GM12878 (cell line): ENCODE measurements at regions not wholly inside any gene's neighbourhood (a gene's known extent, or its start where the extent isn't known, plus 50 kb on each side); places are given as distances from the start of the nearest gene placed in this dataset.
"Not testable (repeated sequence)": the region's sequence is repeated elsewhere in the genome, so short reads cannot be mapped to it uniquely, and the experiment has no call there.

Experiments used
- ATAC-seq: fragments of 200-7000 bp; cut with Tn5 transposase; 3 replicates; pipeline ENCODE4 v1.9.1; 2020; ENCODE audit warnings: mild to moderate bottlenecking, moderate library complexity
- BruUV-seq: library from RNA; stranded (reverse); fragments of 400-500 nt; replicated peaks from 2 replicates; lab custom pipeline; 2021; lab: Mats Ljungman, UMichigan
- CTCF ChIA-PET: fragments of 300-600 bp; sonication (Branson Sonifier 250); formaldehyde crosslinking; extraction: SDS; loops from one replicate; lab custom pipeline; 2021; ENCODE audit warnings: inconsistent platforms; lab: Yijun Ruan, JAX
- POLR2A ChIA-PET: fragments of 350-600 bp; formaldehyde crosslinking; extraction: SDS; loops from one replicate; lab custom pipeline; 2021; ENCODE audit warnings: inconsistent platforms; lab: Charles Lee
- RAD21 ChIA-PET: fragments of 300-600 bp; sonication (Branson Sonifier 250); formaldehyde crosslinking; loops from one replicate; lab custom pipeline; 2023; ENCODE audit warnings: antibody characterized with exemption; ENCODE audit not compliant: unreplicated experiment; lab: Charles Lee
- SMC1A ChIA-PET: fragments of 300-600 bp; sonication (Branson Sonifier 250); formaldehyde crosslinking; loops from one replicate; lab custom pipeline; 2023; ENCODE audit not compliant: unreplicated experiment, uncharacterized antibody; lab: Charles Lee
- DNase-seq: peaks from one replicate; pipeline ENCODE4 v3.0.0-alpha.2; 2011; ENCODE audit warnings: low read depth, low spot score
- FAIRE-seq: peaks from 3 replicates; lab custom pipeline; 2011; peaks lifted over from hg19 to GRCh38; lab: Jason Lieb, UNC
- H2AFZ ChIP-seq: 2 replicates; pipeline ENCODE4 v1.6.0; 2011; ENCODE audit warnings: low read depth, low read length, control low read depth; ENCODE audit not compliant: control insufficient read depth
- H3K27ac ChIP-seq: 2 replicates; pipeline ENCODE4 v1.5.1; 2011; ENCODE audit warnings: control low read depth; ENCODE audit not compliant: control insufficient read depth, insufficient read depth
- H3K27me3 ChIP-seq, 2 experiments: replicated peaks in 1 of 2; 2 replicates each; pipeline versions ENCODE4 v1.6.0 to v1.6.1; 2011; ENCODE audit warnings: low read length in 1 of 2; ENCODE audit not compliant: control insufficient read depth in 2 of 2, insufficient read depth in 2 of 2
- H3K36me3 ChIP-seq, 2 experiments: 2 replicates each; pipeline ENCODE4 v1.5.1; 2011; ENCODE audit warnings: low read length in 1 of 2; ENCODE audit not compliant: control insufficient read depth in 2 of 2, insufficient read depth in 2 of 2
- H3K4me1 ChIP-seq: 2 replicates; pipeline ENCODE4 v1.6.1; 2011; ENCODE audit warnings: mild to moderate bottlenecking, low read length, moderate library complexity, mixed read lengths; ENCODE audit not compliant: control insufficient read depth, insufficient read depth
- H3K4me2 ChIP-seq: 2 replicates; pipeline ENCODE4 v1.6.0; 2011; ENCODE audit warnings: control low read depth; ENCODE audit not compliant: control insufficient read depth, insufficient read depth
- H3K4me3 ChIP-seq: fragments of 200-600 bp; sonication (generic); 2 replicates; pipeline ENCODE4 v1.5.1; 2016
- H3K79me2 ChIP-seq: 2 replicates; pipeline ENCODE4 v1.6.0; 2011; ENCODE audit warnings: low read length; ENCODE audit not compliant: control insufficient read depth, insufficient read depth
- H3K9ac ChIP-seq: 2 replicates; pipeline ENCODE4 v1.8.0; 2011; ENCODE audit warnings: low read length, control low read depth, mixed read lengths; ENCODE audit not compliant: control insufficient read depth, insufficient read depth
- H3K9me3 ChIP-seq: replicated peaks from 3 replicates; pipeline ENCODE4 v1.5.1; 2011; ENCODE audit warnings: mild to moderate bottlenecking, low read length; ENCODE audit not compliant: control insufficient read depth, insufficient read depth
- H4K20me1 ChIP-seq: 2 replicates; pipeline ENCODE4 v1.6.0; 2011; ENCODE audit not compliant: control insufficient read depth, insufficient read depth
- HDGF ChIP-seq: fragments of 450-650 bp; IDR thresholded peaks from 2 replicates; pipeline ENCODE4 v1.6.1; 2016; ENCODE audit warnings: antibody characterized with exemption
- IRF3 ChIP-seq: fragments of 450-650 bp; IDR thresholded peaks from 2 replicates; pipeline ENCODE4 v1.6.1; 2014; ENCODE audit warnings: mild to moderate bottlenecking
- KAT2A ChIP-seq: conservative IDR thresholded peaks from 2 replicates; pipeline ENCODE4 v1.6.1; 2011; ENCODE audit warnings: low read depth, low read length; ENCODE audit not compliant: control insufficient read depth
- MTA3 ChIP-seq: IDR thresholded peaks from 2 replicates; pipeline ENCODE4 v1.6.1; 2012; ENCODE audit warnings: low read length, inconsistent platforms, borderline replicate concordance
- NKRF ChIP-seq: fragments of 450-650 bp; conservative IDR thresholded peaks from 2 replicates; pipeline ENCODE4 v1.6.1; 2017; ENCODE audit warnings: mild to moderate bottlenecking, moderate library complexity
- RUNX3 ChIP-seq: IDR thresholded peaks from 2 replicates; pipeline ENCODE4 v1.6.1; 2012; ENCODE audit warnings: low read length, inconsistent platforms
- SMAD5 ChIP-seq: IDR thresholded peaks from 2 replicates; pipeline ENCODE4 v1.6.1; 2016; ENCODE audit warnings: antibody characterized with exemption, low read depth
- TARDBP ChIP-seq: IDR thresholded peaks from 2 replicates; pipeline ENCODE4 v1.6.1; 2016; ENCODE audit warnings: borderline replicate concordance
- ZNF592 ChIP-seq: fragments of 450-650 bp; IDR thresholded peaks from 2 replicates; pipeline ENCODE4 v1.6.1; 2017; ENCODE audit warnings: mild to moderate bottlenecking, moderate library complexity
- ZNF622 ChIP-seq: fragments of 450-650 bp; IDR thresholded peaks from 2 replicates; pipeline ENCODE4 v1.6.1; 2017; ENCODE audit warnings: mild to moderate bottlenecking, inconsistent platforms
- WGBS: methylation state at CpG from one replicate; pipeline ENCODE4 v1.1.6; 2016; ENCODE audit warnings: low lambda C conversion rate; ENCODE audit not compliant: insufficient replicate concordance, insufficient coverage; ENCODE audit errors: missing lambda C conversion rate; 5-methylcytosine and 5-hydroxymethylcytosine counted together
- in situ Hi-C: fragments of 300-500 bp; cut with MboI; formaldehyde crosslinking; loops from 9 replicates; pipeline ENCODE4 v1.14.3; 2018; ENCODE audit warnings: mixed read lengths
- intact Hi-C: fragments of 100-400 bp; cut with micrococcal nuclease; formaldehyde crosslinking; loops from one replicate; pipeline ENCODE4 v1.14.2; 2022; ENCODE audit not compliant: unreplicated experiment

GRCh38 chr15:55063970-55064369, 132.8 kb downstream of the RSL24D1 start:
- intact Hi-C loops, POLR2A ChIA-PET, SMC1A ChIA-PET, FAIRE-seq, BruUV-seq, H3K36me3 ChIP-seq, H3K4me2 ChIP-seq, H3K9me3 ChIP-seq, H3K9ac ChIP-seq, H4K20me1 ChIP-seq, H2AFZ ChIP-seq, DNase-seq, in situ Hi-C loops, H3K27me3 ChIP-seq, RAD21 ChIA-PET, H3K4me1 ChIP-seq, ATAC-seq, H3K4me3 ChIP-seq, H3K27ac ChIP-seq, CTCF ChIA-PET, H3K79me2 ChIP-seq: not testable (repeated sequence)
- 80% methylated on average over 20 of the region's 20 CpGs for WGBS

- POLR2A ChIA-PET, result no interaction called here
- SMC1A ChIA-PET, result interaction anchor here (0.6 kb wide), 1 partner anchor 747 kb away, joined by 3 read pairs; no protein-coding TSS in a partner anchor
- TF ChIP-seq HDGF (no peak), ZNF592 (no peak), MTA3 (no peak), RUNX3 (no peak), IRF3 (no peak), ZNF622 (no peak), SMAD5 (no peak), NKRF (no peak), TARDBP (no peak), KAT2A (no peak)
Observed at GRCh38 chr15:55060836-55061235, 135.9 kb downstream of the RSL24D1 start.

More at GRCh38 chr15:55060836-55061235, 135.9 kb downstream of the RSL24D1 start:
- H2AFZ ChIP-seq, result no peak overlapping the region
- ATAC-seq, result no peak
- BruUV-seq, result no TSS peak
- in situ Hi-C loops, result no loop called here
- no peak overlapping the region for H3K4me3 ChIP-seq
- no peak for DNase-seq
- CTCF ChIA-PET, result interaction anchor here (1.1 kb wide), 1 partner anchor 107 kb away, joined by 4 read pairs; no protein-coding TSS in a partner anchor
- no peak for FAIRE-seq
- H3K27ac ChIP-seq, result no peak overlapping the region
- RAD21 ChIA-PET, result no interaction called here
- H3K4me2 ChIP-seq, result no peak overlapping the region
- no peak overlapping the region for H3K9ac ChIP-seq
- no peaks in the 10 kb centered on the region for H3K36me3 ChIP-seq
- H3K9me3 ChIP-seq, result no peaks in the 10 kb centered on the region
- no peaks in the 10 kb centered on the region for H3K4me1 ChIP-seq
- H3K27me3 ChIP-seq, result no peaks in the 10 kb centered on the region
- H4K20me1 ChIP-seq, result no peaks in the 10 kb centered on the region
- 16% methylated on average over 2 of the region's 2 CpGs for WGBS
- H3K79me2 ChIP-seq, result no peaks in the 10 kb centered on the region
- intact Hi-C loops, result no loop called here
